NK-92 treated with Interleukin-12 subunit alpha and Interleukin-12 subunit beta, amount 100 ng/mL, for 24 hours (cell line): ENCODE measurements at regions not wholly inside any gene's neighbourhood (a gene's known extent, or its start where the extent isn't known, plus 50 kb on each side); places are given as distances from the start of the nearest gene placed in this dataset.

Experiments used
- DNase-seq: peaks from one replicate; lab custom pipeline; 2025; lab: John Stamatoyannopoulos, UW

- DNase-seq, result no peak
Measured at GRCh38 chr11:127733552-127733951, 733.0 kb upstream of the KIRREL3 start.

- DNase-seq, result no peak
Measured at GRCh38 chr11:127726367-127726766, 725.8 kb upstream of the KIRREL3 start.

GRCh38 chr11:127723714-127724113, 723.1 kb upstream of the KIRREL3 start:
- no peak for DNase-seq

- DNase-seq, result no peak
Measured at GRCh38 chr11:127713226-127713625, 712.7 kb upstream of the KIRREL3 start.

- no peak for DNase-seq
Measured at GRCh38 chr11:127711748-127712147, 711.2 kb upstream of the KIRREL3 start.

- DNase-seq, result no peak
Measured at GRCh38 chr11:127710831-127711230, 710.3 kb upstream of the KIRREL3 start.

GRCh38 chr11:127709960-127710359, 709.4 kb upstream of the KIRREL3 start:
- no peak for DNase-seq

GRCh38 chr11:127693686-127694085, 693.1 kb upstream of the KIRREL3 start:
- no peak for DNase-seq

- DNase-seq, result no peak
Measured at GRCh38 chr11:127683321-127683720, 682.8 kb upstream of the KIRREL3 start.

- DNase-seq, result no peak
Measured at GRCh38 chr11:127679816-127680545, 679.4 kb upstream of the KIRREL3 start.

- no peak for DNase-seq
Measured at GRCh38 chr11:127678631-127679030, 678.1 kb upstream of the KIRREL3 start.

GRCh38 chr11:127677660-127678425, 677.3 kb upstream of the KIRREL3 start:
- no peak for DNase-seq

- DNase-seq, result no peak
Measured at GRCh38 chr11:127675581-127675980, 675.0 kb upstream of the KIRREL3 start.

- DNase-seq, result no peak
Measured at GRCh38 chr11:127674754-127675153, 674.2 kb upstream of the KIRREL3 start.

GRCh38 chr11:127670374-127671119, 670.0 kb upstream of the KIRREL3 start:
- DNase-seq, result no peak

- no peak for DNase-seq
Measured at GRCh38 chr11:127656116-127656836, 655.7 kb upstream of the KIRREL3 start.

- DNase-seq, result no peak
Measured at GRCh38 chr11:127653076-127653475, 652.5 kb upstream of the KIRREL3 start.

- DNase-seq, result no peak
Measured at GRCh38 chr11:127651888-127652221, 651.3 kb upstream of the KIRREL3 start.

- DNase-seq, result no peak
Measured at GRCh38 chr11:127651175-127651887, 650.8 kb upstream of the KIRREL3 start.

- DNase-seq, result no peak
Measured at GRCh38 chr11:127649958-127650357, 649.4 kb upstream of the KIRREL3 start.

GRCh38 chr11:127649071-127649470, 648.5 kb upstream of the KIRREL3 start:
- no peak for DNase-seq

GRCh38 chr11:127648583-127648982, 648.0 kb upstream of the KIRREL3 start:
- DNase-seq, result no peak
